HFF-Myc (cell line): ENCODE measurements at regions not wholly inside any gene's neighbourhood (a gene's known extent, or its start where the extent isn't known, plus 50 kb on each side); places are given as distances from the start of the nearest gene placed in this dataset.

Experiments used
- DNase-seq: peaks from one replicate; pipeline ENCODE4 v3.0.0-alpha.2; 2011; ENCODE audit warnings: low read depth; ENCODE audit errors: extremely low read depth
- H3K4me3 ChIP-seq: replicated peaks from 2 replicates; pipeline ENCODE4 v1.5.1; 2011; ENCODE audit warnings: low read depth, mild to moderate bottlenecking, control low read depth, low read length
- CTCF ChIP-seq: IDR thresholded peaks from 2 replicates; pipeline ENCODE4 v1.5.1; 2012; ENCODE audit warnings: mild to moderate bottlenecking, low read depth, low read length, control low read depth; ENCODE audit errors: missing control alignments

- H3K4me3 ChIP-seq: no peak overlapping the region
- no peak for DNase-seq
- TF ChIP-seq CTCF: no peak
Observed at GRCh38 chr6:138017166-138017757, 90.0 kb downstream of the PERP start.

- no peak overlapping the region for H3K4me3 ChIP-seq
- DNase-seq: no peak
- TF ChIP-seq CTCF: no peak
Observed at GRCh38 chr6:138018297-138018696, 88.9 kb downstream of the PERP start.

GRCh38 chr6:138025528-138025978 lies 81.7 kb downstream of the PERP start:
- H3K4me3 ChIP-seq: no peak overlapping the region
- no peak for TF ChIP-seq CTCF
- DNase-seq: no peak

GRCh38 chr6:138026342-138026741 lies 80.9 kb downstream of the PERP start:
- H3K4me3 ChIP-seq: no peak overlapping the region
- TF ChIP-seq CTCF: no peak
- DNase-seq: no peak

- no peak for DNase-seq
- H3K4me3 ChIP-seq: no peak overlapping the region
- no peak for TF ChIP-seq CTCF
Observed at GRCh38 chr6:138028893-138029292, 78.3 kb downstream of the PERP start.

GRCh38 chr6:138030872-138031271 lies 76.3 kb downstream of the PERP start:
- H3K4me3 ChIP-seq: no peak overlapping the region
- TF ChIP-seq CTCF: no peak
- DNase-seq: no peak

- DNase-seq: no peak
- TF ChIP-seq CTCF: no peak
- no peak overlapping the region for H3K4me3 ChIP-seq
Observed at GRCh38 chr6:138031417-138031816, 75.8 kb downstream of the PERP start.
